SW 1271 (cell line): ENCODE measurements at regions not wholly inside any gene's neighbourhood (a gene's known extent, or its start where the extent isn't known, plus 50 kb on each side); places are given as distances from the start of the nearest gene placed in this dataset.

Source experiments
- DNase-seq, 2 experiments: peaks; one replicate each; lab custom pipeline; 2025; lab: John Stamatoyannopoulos, UW

DNA sequence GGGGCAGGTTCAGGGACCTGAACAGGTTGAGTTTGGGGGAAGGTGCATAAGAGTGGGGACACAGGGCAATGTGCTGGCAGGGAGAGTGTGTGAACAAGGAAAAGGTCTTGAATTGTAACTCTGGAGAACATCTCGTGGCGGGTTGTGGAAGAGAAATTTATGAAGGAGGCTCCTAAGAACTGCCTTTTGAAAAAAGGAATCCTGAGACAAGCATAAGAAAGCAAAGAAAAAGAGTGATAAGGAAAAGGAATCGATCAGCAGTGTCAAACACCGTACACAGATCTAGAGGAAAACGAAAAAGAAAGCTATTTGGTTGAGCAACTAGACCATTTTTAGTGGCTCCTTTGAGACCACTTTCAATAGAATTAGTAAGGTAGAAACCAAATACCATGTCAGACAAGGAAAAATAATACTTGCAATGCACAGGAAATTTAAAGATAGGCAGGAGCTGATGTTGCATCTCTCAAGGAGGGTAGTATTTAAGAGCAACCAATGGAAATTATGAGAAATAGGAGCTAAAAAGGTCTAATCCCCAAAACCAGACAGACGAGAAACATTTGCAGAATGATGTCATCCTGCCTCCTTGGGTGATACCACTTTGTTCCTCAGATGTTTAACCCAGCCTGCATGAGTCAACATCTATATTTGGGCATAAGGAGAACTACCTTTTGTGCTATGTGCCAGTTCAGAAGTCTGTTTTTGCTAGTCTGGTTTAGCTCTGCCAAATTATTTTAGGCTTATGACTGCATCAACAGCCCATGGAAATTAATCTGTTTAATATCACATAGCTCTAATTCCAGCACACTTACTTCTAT, 64.5 kb upstream of the STK38L start:
- DNase-seq = peak in 1 of 2 experiments; percentile 22

DNA sequence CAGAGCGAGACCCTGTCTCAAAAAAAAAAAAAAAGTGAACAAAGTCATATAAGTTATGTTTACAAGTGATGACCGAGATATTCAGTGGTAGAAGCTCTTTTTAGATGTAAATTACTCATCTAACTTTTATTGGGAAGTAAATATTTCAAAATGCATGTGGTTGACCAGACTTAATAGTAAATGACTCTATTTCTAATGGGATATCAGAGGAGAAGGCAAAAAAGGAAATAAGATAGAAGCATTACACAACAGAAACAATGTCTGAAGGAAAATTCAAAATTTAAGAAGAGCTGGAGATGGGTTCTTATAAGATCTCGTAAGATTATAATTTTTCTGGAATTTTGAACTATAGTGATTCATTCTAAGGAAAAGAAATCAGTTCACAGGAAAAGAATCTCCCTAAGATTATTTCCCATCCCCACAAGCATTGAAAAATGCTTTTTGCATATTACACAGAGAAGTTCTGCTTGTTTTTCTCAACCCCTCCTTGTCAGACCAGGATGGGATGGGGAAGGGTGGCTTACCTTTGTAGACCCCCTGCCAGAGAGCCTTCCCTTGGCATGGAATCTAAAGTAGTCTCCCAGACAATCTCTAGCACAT, 63.1 kb upstream of the STK38L start:
- DNase-seq = no peak

DNA sequence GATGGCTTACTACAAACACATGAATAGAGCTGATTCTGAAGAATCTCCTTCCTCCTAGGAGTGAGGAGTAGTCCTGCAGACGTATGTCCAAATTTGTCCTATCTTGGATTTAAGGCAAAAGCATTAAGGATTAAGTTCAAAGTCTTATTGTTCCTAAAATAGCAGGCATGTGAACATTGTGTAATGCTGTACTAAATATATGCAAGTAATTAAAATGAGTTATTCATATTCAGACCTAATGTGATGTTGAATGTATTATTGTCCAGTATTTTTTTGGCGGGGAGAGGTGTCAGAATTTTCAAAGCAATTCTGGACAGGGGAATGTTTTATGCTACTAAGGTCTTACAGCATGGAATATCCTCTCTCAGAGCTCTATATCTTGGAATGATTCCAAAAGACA, 60.7 kb upstream of the STK38L start:
- DNase-seq = no peak

DNA sequence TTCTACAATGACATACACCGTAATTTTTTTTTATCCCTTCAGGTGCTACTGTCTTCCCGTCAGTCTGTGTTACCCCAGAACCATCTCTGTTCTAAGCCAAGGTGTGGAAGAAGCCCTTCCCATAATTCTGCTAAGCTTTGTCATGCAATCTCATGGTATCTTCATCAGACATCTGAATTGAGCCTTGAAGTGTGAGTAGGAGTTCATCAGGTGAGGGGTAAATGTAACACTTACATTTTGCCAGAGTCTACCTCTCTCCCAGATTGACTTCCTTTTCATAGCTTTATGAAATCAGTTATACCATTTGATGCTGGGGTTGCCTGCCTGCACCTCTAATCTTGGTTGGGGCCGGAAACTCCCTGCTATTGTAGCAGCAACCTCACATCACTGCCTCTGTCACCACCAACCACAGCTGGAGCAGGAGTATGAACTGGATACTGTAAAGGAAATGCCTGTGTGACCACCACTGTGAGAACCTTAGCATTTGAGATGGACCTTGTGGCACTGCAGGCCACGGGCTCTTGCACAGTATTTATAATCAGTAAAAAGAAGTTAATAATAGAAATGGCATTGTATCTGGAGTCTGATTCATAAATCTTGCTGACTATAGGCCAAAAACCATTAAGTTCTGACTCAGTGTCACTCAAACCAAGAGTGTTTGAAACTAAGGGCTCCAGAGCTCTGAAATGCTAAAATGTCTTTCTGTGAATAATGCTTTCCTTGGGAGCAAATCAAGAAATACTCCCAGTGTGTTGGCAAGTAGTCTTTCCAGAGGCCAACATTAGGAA, 58.7 kb upstream of the STK38L start:
- DNase-seq = no peak

DNA sequence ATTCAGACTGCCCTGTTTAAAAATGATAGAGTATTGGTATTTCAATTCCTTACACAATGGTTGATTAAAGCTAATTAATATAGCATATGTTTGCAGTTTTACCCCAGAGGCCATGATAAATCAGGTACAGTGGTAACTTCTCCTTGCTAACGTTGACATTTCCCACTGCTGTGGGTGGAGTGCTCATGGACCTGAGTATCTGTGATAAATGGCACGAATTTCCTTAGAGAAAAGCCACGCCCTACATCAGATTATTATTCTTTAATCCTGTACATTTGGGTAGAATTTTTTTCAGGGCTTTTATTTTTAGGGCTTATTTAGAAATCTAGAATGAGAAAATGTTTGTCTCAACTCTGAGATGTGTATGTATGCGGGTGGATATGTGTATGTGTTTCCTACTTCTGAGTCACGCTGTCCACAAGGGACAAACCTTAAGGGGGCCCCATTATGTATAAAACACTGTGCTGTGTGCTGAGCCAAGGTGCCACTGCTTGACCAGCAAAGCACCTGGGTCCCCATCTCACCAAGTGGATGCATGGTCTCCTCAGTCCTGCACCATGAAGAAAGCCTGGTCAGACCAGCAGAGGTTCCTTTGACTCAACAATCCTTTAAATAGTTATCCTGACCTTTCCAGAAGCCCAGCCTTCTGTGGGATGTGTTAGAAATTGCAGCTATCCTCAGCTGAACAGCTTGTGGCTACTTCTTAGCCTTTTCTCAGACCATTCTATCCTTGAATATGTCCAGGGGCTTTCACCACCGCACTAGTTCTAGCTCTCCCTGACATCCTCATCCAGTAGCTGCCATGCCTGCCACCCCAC, 57.9 kb upstream of the STK38L start:
- DNase-seq = no peak

DNA sequence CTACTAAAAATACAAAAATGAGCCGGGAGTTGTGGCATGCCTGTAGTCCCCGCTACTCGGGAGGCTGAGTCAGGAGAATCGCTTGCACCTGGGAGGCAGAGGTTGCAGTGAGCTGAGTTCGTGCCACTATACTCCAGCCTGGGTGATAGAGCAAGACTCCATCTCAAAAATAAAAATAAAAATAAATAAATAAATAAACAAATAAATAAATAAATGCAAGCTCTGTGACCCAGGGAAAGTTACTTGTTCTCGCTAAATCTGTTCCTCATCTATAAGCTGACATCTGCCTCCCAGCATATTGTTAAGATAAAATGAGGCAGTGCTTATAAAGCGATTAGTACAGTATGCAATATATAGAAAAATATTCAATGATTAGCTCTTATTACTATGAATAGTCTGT, 56.4 kb upstream of the STK38L start:
- DNase-seq = no peak

DNA sequence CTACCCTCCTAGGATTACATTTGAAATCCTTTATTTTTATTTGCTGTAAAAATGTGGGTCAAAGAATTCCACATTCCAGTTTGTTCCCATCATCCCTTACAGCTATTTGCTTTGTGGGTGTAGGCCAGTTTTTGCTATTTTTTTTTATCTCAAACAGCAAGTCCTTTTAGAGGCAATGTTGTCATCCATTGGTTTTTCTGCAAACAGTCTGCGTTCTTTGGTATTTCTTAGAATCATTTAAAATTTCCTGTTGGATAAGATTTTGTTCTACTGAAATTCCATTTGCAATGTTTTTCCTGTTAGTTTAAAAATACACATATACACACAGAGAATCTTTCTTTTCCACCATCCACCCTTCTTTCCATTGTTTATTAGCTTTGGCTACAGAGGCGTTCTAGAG, 53.3 kb upstream of the STK38L start:
- no peak for DNase-seq

DNA sequence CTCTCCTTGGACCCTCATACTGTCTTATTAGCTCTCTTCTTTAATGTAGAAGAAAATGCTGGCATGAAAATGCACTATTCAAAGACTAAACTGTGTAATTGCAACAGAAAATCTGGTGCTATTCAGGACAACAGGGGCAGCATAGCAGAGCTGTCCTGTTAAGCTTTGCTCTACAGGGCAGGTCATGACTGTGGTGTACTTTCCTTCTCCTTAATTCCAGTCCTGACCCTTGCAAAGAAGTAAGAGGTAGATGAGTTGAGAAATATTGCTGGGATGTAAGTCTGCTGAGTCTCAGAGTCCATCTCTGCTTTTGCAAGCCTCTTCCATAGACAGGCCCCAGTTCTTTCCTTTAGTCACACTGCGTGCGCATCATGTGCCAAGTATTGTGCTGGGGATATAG, 52.6 kb upstream of the STK38L start:
- no peak for DNase-seq

DNA sequence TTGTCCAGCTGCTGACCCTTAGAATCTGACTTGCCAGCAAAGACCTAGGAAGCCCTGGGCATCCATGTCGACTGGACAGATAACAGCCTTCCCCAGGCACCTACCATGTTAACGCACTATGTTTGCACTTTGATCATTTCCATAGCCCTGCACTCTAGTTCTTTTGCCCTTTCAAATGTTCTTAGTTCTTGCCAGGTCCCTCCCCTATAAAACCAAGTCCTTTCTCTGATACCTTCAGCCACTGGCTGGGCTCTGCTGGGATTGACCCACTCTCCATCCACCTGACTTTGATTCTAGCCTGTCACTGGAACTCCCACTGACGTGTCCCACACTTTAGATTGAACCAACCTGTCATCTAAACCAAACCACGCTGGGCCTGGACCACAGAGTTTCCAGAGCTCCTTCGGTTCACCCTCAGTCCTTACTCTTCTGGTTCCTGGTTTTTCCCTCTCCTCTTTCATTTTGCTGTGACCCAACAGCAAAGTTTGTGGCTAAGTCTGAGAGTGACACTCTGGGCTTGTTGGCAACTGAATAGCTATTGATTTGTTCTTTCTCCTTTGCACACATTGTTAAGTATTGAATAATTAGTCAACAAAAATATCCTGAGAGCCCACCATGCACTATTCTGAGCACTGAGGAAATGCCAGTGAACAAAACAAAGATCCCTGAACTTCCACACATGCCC, 51.8 kb upstream of the STK38L start:
- no peak for DNase-seq

DNA sequence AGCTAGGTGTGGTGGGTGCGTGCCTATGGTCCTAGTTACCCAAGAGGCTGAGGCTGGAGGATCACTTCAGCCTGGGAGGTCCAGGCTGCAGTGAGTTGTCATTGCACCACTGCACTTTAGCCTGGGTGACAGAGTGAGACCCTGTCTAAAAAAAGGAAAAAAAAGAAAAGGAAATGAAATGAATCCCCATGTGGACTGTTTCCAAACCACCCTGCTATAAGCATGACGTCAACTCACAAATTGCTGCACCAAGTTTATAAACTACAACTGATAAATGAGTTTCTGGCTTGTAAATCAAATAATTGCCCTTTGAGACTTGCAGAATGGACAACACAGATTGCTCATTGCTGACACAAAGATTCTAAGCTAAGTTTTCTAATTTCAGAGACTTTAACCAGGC, 51.0 kb upstream of the STK38L start:
- DNase-seq = no peak

DNA sequence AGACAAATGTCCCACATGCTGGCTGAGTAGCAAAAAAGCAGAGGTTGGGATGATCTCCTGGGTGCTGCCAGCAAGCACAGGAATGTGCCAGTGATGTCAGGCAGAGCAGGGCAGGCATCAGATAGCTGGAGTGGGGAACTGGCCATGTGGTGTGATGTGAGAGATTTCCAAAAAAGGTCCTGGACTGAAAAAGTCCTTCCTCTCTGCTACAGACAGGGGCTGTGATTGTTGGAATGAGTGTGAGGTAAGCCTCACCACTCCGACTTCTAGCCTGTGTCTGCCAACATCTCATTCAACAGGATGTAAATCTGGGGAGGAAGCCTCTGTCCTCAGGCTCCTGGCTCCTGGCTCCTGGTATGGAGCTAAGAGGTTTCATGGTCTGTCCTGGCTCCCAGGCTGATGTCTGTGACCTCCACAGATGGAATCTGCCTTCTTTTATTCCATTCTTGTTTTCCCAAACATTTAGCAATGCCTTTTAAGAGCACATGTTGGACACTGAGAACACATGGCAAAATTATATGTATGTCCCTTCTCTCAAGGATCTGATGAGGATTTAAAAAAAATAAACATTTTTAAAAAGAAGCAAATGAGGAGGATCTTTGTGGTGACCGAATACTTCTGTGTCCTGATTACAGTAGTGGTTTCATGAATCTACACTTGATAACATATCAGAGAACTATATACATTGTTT, 50.1 kb upstream of the STK38L start:
- no peak for DNase-seq
